Panc1 (cell line): ENCODE measurements at regions not wholly inside any gene's neighbourhood (a gene's known extent, or its start where the extent isn't known, plus 50 kb on each side); places are given as distances from the start of the nearest gene placed in this dataset.

Experiments used
- ATAC-seq: fragments of 200-7000 bp; cut with Tn5 transposase; 2 replicates; pipeline ENCODE4 v1.9.1; 2020; ENCODE audit warnings: mild to moderate bottlenecking, moderate library complexity
- BruUV-seq: library from RNA; stranded (reverse); fragments of 400-500 nt; replicated peaks from 2 replicates; lab custom pipeline; 2021; lab: Mats Ljungman, UMichigan
- CTCF ChIA-PET: fragments of 300-600 bp; sonication (Branson Sonifier 250); formaldehyde crosslinking; loops from one replicate; lab custom pipeline; 2022; ENCODE audit warnings: antibody characterized with exemption; lab: Charles Lee
- POLR2A ChIA-PET: fragments of 300-600 bp; sonication (Branson Sonifier 250); formaldehyde crosslinking; loops from one replicate; lab custom pipeline; 2022; ENCODE audit warnings: antibody characterized with exemption; lab: Charles Lee
- DNase-seq: peaks from one replicate; pipeline ENCODE4 v3.0.0-alpha.2; 2010; ENCODE audit warnings: low read depth, low spot score
- H3K27ac ChIP-seq: 2 replicates; pipeline ENCODE4 v1.5.1; 2011; ENCODE audit warnings: mild to moderate bottlenecking, low read length, inconsistent platforms
- H3K27me3 ChIP-seq: fragments of 200-500 bp; sonication (Bioruptor generic); 2 replicates; pipeline ENCODE4 v1.6.0; 2014; ENCODE audit warnings: low read length, inconsistent platforms; ENCODE audit not compliant: control insufficient read depth, insufficient read depth
- H3K36me3 ChIP-seq: fragments of 200-500 bp; sonication (Bioruptor generic); 2 replicates; pipeline ENCODE4 v1.5.1; 2014; ENCODE audit warnings: inconsistent platforms, mild to moderate bottlenecking, low read length, moderate library complexity; ENCODE audit not compliant: control insufficient read depth, insufficient read depth
- H3K4me1 ChIP-seq: 2 replicates; pipeline ENCODE4 v1.5.1; 2011; ENCODE audit warnings: inconsistent platforms, mild to moderate bottlenecking, low read length, moderate library complexity; ENCODE audit not compliant: control insufficient read depth, insufficient read depth
- H3K4me3 ChIP-seq, 2 experiments: 2 replicates each; pipeline ENCODE4 v1.5.1; 2011 to 2012; ENCODE audit warnings: low read depth in 2 of 2, low read length in 2 of 2, mild to moderate bottlenecking in 2 of 2, inconsistent platforms in 1 of 2, moderate library complexity in 1 of 2
- H3K9me3 ChIP-seq: fragments of 200-500 bp; sonication (Bioruptor generic); 2 replicates; pipeline ENCODE4 v1.5.1; 2014; ENCODE audit warnings: low read depth, mild to moderate bottlenecking, inconsistent platforms, low read length, moderate library complexity; ENCODE audit not compliant: control insufficient read depth, insufficient read depth
- CTCF ChIP-seq: fragments of 450-650 bp; IDR thresholded peaks from 2 replicates; pipeline ENCODE4 v1.5.1; 2017; ENCODE audit warnings: mild to moderate bottlenecking
- POLR2AphosphoS5 ChIP-seq: IDR thresholded peaks from 2 replicates; pipeline ENCODE4 v1.6.1; 2012; ENCODE audit warnings: mild to moderate bottlenecking, low read depth, low read length, moderate library complexity
- SIN3A ChIP-seq: IDR thresholded peaks from 2 replicates; pipeline ENCODE4 v1.6.1; 2012; ENCODE audit warnings: low read depth, mild to moderate bottlenecking, low read length, moderate library complexity, borderline replicate concordance; ENCODE audit not compliant: insufficient read depth
- TCF7L2 ChIP-seq: IDR thresholded peaks from 2 replicates; pipeline ENCODE4 v1.6.1; 2011; ENCODE audit warnings: mild to moderate bottlenecking, low read depth, low read length, inconsistent platforms
- in situ Hi-C: cut with HindIII; loops from 2 replicates; pipeline ENCODE4 v1.10.0; 2016; ENCODE audit warnings: low sequenced_read_pairs, low pct_unique_long_range_greater_than_20kb
- intact Hi-C: fragments of 100-400 bp; cut with micrococcal nuclease; formaldehyde crosslinking; loops from one replicate; pipeline ENCODE4 v1.10.0; 2022; ENCODE audit not compliant: unreplicated experiment
- TF ChIP-seq, protein P1 (sequence below), 2 experiments: IDR thresholded peaks; 2 replicates each; pipeline ENCODE4 v1.6.1; 2011 to 2012; ENCODE audit warnings: low read depth in 2 of 2, control low read depth in 1 of 2, low read length in 1 of 2, mild to moderate bottlenecking in 1 of 2, moderate library complexity in 1 of 2; ENCODE audit not compliant: insufficient read depth in 1 of 2

GRCh38 chr5:33361781-33362180, 79.0 kb upstream of the TARS1 start:
- H3K27ac ChIP-seq = no peak overlapping the region
- no peaks in the 10 kb centered on the region for H3K4me1 ChIP-seq
- POLR2A ChIA-PET = no interaction called here

GRCh38 chr5:33362915-33363314, 77.8 kb upstream of the TARS1 start:
- DNase-seq (no peak), ATAC-seq (no peak)
- H3K27me3 ChIP-seq = no peaks in the 10 kb centered on the region
- intact Hi-C loops (no loop called here), in situ Hi-C loops (no loop called here)
- TF ChIP-seq CTCF = no peak
- TF ChIP-seq SIN3A = no peak
- no peak for TF ChIP-seq TCF7L2
- no peak for TF ChIP-seq POLR2AphosphoS5
- TF ChIP-seq, protein P1, sequence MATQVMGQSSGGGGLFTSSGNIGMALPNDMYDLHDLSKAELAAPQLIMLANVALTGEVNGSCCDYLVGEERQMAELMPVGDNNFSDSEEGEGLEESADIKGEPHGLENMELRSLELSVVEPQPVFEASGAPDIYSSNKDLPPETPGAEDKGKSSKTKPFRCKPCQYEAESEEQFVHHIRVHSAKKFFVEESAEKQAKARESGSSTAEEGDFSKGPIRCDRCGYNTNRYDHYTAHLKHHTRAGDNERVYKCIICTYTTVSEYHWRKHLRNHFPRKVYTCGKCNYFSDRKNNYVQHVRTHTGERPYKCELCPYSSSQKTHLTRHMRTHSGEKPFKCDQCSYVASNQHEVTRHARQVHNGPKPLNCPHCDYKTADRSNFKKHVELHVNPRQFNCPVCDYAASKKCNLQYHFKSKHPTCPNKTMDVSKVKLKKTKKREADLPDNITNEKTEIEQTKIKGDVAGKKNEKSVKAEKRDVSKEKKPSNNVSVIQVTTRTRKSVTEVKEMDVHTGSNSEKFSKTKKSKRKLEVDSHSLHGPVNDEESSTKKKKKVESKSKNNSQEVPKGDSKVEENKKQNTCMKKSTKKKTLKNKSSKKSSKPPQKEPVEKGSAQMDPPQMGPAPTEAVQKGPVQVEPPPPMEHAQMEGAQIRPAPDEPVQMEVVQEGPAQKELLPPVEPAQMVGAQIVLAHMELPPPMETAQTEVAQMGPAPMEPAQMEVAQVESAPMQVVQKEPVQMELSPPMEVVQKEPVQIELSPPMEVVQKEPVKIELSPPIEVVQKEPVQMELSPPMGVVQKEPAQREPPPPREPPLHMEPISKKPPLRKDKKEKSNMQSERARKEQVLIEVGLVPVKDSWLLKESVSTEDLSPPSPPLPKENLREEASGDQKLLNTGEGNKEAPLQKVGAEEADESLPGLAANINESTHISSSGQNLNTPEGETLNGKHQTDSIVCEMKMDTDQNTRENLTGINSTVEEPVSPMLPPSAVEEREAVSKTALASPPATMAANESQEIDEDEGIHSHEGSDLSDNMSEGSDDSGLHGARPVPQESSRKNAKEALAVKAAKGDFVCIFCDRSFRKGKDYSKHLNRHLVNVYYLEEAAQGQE (IDR thresholded peaks at IDR 0.05; ENCODE audit: insufficient read depth in 1 of 2, low read depth in 2 of 2, low read length in 1 of 2) = no peak
- no peaks in the 10 kb centered on the region; the same call in 1 of the 2 replicates for H3K36me3 ChIP-seq
- POLR2A ChIA-PET = no interaction called here
- no peak overlapping the region for H3K4me3 ChIP-seq
- H3K27ac ChIP-seq = no peak overlapping the region
- H3K4me1 ChIP-seq = no peaks in the 10 kb centered on the region
- CTCF ChIA-PET = no interaction called here
- no TSS peak for BruUV-seq
- H3K9me3 ChIP-seq = no peaks in the 10 kb centered on the region

More at GRCh38 chr5:33361781-33362180, 79.0 kb upstream of the TARS1 start:
- BruUV-seq = no TSS peak
- Histone ChIP-seq H3K27me3 (no peaks in the 10 kb centered on the region), H3K9me3 (no peaks in the 10 kb centered on the region), H3K4me3 (no peak overlapping the region), H3K36me3 (no peaks in the 10 kb centered on the region; the same call in 1 of the 2 replicates)
- TF ChIP-seq SIN3A (no peak), POLR2AphosphoS5 (no peak), CTCF (no peak), TCF7L2 (no peak)
- TF ChIP-seq, protein P1 (IDR thresholded peaks at IDR 0.05; ENCODE audit: insufficient read depth in 1 of 2, low read depth in 2 of 2, low read length in 1 of 2) = no peak
- CTCF ChIA-PET = no interaction called here
- no peak for DNase-seq
- no peak for ATAC-seq
- in situ Hi-C loops = no loop called here
- intact Hi-C loops = no loop called here
